Uterus (tissue), 3 donors: ENCODE measurements at regions not wholly inside any gene's neighbourhood (a gene's known extent, or its start where the extent isn't known, plus 50 kb on each side); places are given as distances from the start of the nearest gene placed in this dataset.
A peak's percentile ranks its signal among the peaks of the same experiment; 100 is the strongest.

Source experiments
- DNase-seq, 2 donors: peaks; one replicate each; pipeline ENCODE4 v3.0.0-alpha.2; 2019 to 2020
- H3K27ac ChIP-seq, 2 donors: fragments of 200-600 bp; sonication (generic); 1 replicate in 1 of 2; 2 replicates in 1 of 2; pipeline ENCODE4 v1.5.1; 2016 to 2018
- H3K27me3 ChIP-seq, 2 donors: fragments of 200-600 bp; sonication (generic); one replicate each; pipeline ENCODE4 v1.5.1; 2018 to 2019; ENCODE audit warnings: control low read depth in 1 of 2
- H3K36me3 ChIP-seq, 2 donors: fragments of 200-600 bp; sonication (generic); one replicate each; pipeline ENCODE4 v1.5.1; 2019; ENCODE audit warnings: control low read depth in 1 of 2
- H3K4me1 ChIP-seq, 2 donors: fragments of 200-600 bp; sonication (generic); one replicate each; pipeline ENCODE4 v1.5.1; 2018 to 2019; ENCODE audit warnings: control low read depth in 1 of 2
- H3K4me3 ChIP-seq, 2 donors: fragments of 200-600 bp; sonication (generic); 1 replicate in 1 of 2; 2 replicates in 1 of 2; pipeline ENCODE4 v1.5.1; 2018 to 2019; ENCODE audit warnings: mild to moderate bottlenecking in 1 of 2
- H3K9me3 ChIP-seq, 2 donors: fragments of 200-600 bp; sonication (generic); one replicate each; pipeline ENCODE4 v1.5.1; 2019; ENCODE audit warnings: control low read depth in 1 of 2
- CTCF ChIP-seq, 4 experiments: fragments of 200-600 bp in 2 of 4; fragments of 450-650 bp in 2 of 4; sonication (generic) in 2 of 4; IDR thresholded peaks; one replicate each; pipeline ENCODE4 v1.5.1; 2016 to 2019; ENCODE audit warnings: antibody characterized with exemption in 4 of 4, mild to moderate bottlenecking in 2 of 4, moderate library complexity in 1 of 4
- POLR2A ChIP-seq, 2 donors: fragments of 450-650 bp; IDR thresholded peaks; one replicate each; pipeline ENCODE4 v1.6.1; 2016; ENCODE audit warnings: antibody characterized with exemption in 2 of 2, mild to moderate bottlenecking in 1 of 2, moderate library complexity in 1 of 2
- intact Hi-C: fragments of 100-400 bp; cut with DNase I; formaldehyde crosslinking; loops from one replicate; pipeline ENCODE4 v1.15.1; 2023; ENCODE audit warnings: low total_unique reads
- donor health status: DM: yes; HTN: yes; CAD: no.

DNA sequence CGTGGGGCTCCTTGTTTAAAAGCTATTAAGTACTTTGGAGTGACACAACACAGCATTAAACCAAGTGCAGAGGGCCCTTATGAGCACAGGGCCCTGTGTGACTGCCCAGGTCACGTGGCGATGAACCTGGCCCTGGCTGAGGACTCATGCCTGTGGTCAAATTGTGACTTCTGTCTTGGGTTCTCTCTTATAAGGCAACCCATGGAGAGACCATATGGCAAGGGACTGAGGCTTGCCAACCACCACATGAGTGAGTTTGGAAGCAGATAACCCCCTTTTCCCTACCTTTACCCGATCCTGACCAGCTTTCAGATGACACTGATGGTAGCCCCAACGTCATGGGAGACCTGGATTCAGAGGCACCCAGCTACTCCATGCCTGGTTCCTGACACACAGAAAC lies 140.5 kb downstream of the ZBTB18 start:
- no peaks in the 10 kb centered on the region for H3K36me3 ChIP-seq
- H3K4me1 ChIP-seq, result no peaks in the 10 kb centered on the region
- TF ChIP-seq CTCF (IDR thresholded peaks at IDR 0.05) (no peak), POLR2A (IDR thresholded peaks at IDR 0.05) (no peak)
- H3K27ac ChIP-seq, result no peak overlapping the region
- no peak overlapping the region for H3K4me3 ChIP-seq
- no peaks in the 10 kb centered on the region for H3K9me3 ChIP-seq
- intact Hi-C loops, result no loop called here
- no peaks in the 10 kb centered on the region for H3K27me3 ChIP-seq
- DNase-seq, result no peak

- TF ChIP-seq POLR2A (IDR thresholded peaks at IDR 0.05) (no peak), CTCF (IDR thresholded peaks at IDR 0.05) (no peak)
- H3K36me3 ChIP-seq, result no peaks in the 10 kb centered on the region
- H3K4me3 ChIP-seq, result no peak overlapping the region
- H3K9me3 ChIP-seq, result no peaks in the 10 kb centered on the region
- H3K27me3 ChIP-seq, result no peaks in the 10 kb centered on the region
- intact Hi-C loops, result no loop called here
- no peak overlapping the region for H3K27ac ChIP-seq
- H3K4me1 ChIP-seq, result no peaks in the 10 kb centered on the region
- DNase-seq, result no peak
These were observed 141.2 kb downstream of the ZBTB18 start for GRCh38 chr1:244192325-244192724.

GRCh38 chr1:244196571-244197285 lies 145.6 kb downstream of the ZBTB18 start:
- Histone ChIP-seq H3K4me3 (no peak overlapping the region), H3K27ac (peak overlapping the region; percentile 69 to 80), H3K27me3 (no peaks in the 10 kb centered on the region), H3K9me3 (no peaks in the 10 kb centered on the region), H3K36me3 (no peaks in the 10 kb centered on the region), H3K4me1 (no peaks in the 10 kb centered on the region)
- no peak for DNase-seq
- no peak for TF ChIP-seq POLR2A (IDR thresholded peaks at IDR 0.05)
- no peak for TF ChIP-seq CTCF (IDR thresholded peaks at IDR 0.05)
- intact Hi-C loops, result no loop called here

- DNase-seq, result no peak
- intact Hi-C loops, result no loop called here
- TF ChIP-seq POLR2A (IDR thresholded peaks at IDR 0.05), result no peak
- no peak for TF ChIP-seq CTCF (IDR thresholded peaks at IDR 0.05)
- H3K27ac ChIP-seq, result peak overlapping the region; percentile 69 to 80
- H3K9me3 ChIP-seq, result no peaks in the 10 kb centered on the region
- no peaks in the 10 kb centered on the region for H3K27me3 ChIP-seq
- no peaks in the 10 kb centered on the region for H3K4me1 ChIP-seq
- H3K4me3 ChIP-seq, result no peak overlapping the region
- no peaks in the 10 kb centered on the region for H3K36me3 ChIP-seq
These were observed 146.8 kb downstream of the ZBTB18 start for GRCh38 chr1:244197851-244198375.

- no peak for TF ChIP-seq CTCF (IDR thresholded peaks at IDR 0.05)
- no peak for TF ChIP-seq POLR2A (IDR thresholded peaks at IDR 0.05)
- DNase-seq, result no peak
- Histone ChIP-seq H3K27me3 (no peaks in the 10 kb centered on the region), H3K4me3 (no peak overlapping the region), H3K27ac (no peak overlapping the region), H3K36me3 (no peaks in the 10 kb centered on the region), H3K4me1 (no peaks in the 10 kb centered on the region), H3K9me3 (no peaks in the 10 kb centered on the region)
- intact Hi-C loops, result no loop called here
These were observed 148.8 kb downstream of the ZBTB18 start for GRCh38 chr1:244199902-244200301.
